IMR-90 (cell line): ENCODE measurements at regions not wholly inside any gene's neighbourhood (a gene's known extent, or its start where the extent isn't known, plus 50 kb on each side); places are given as distances from the start of the nearest gene placed in this dataset.

ENCODE experiments used
- ATAC-seq: fragments of 200-7000 bp; cut with Tn5 transposase; 2 replicates; pipeline ENCODE4 v1.9.1; 2020; ENCODE audit warnings: low read depth, mild to moderate bottlenecking, moderate library complexity
- BruUV-seq: library from RNA; stranded (reverse); fragments of 400-500 nt; replicated peaks from 2 replicates; lab custom pipeline; 2021; lab: Mats Ljungman, UMichigan
- CTCF ChIA-PET: fragments of 300-600 bp; formaldehyde crosslinking; extraction: SDS; loops from one replicate; lab custom pipeline; 2021; ENCODE audit warnings: antibody characterized with exemption; lab: Yijun Ruan, JAX
- POLR2A ChIA-PET: fragments of 300-600 bp; sonication (Branson Sonifier 250); formaldehyde crosslinking; loops from one replicate; lab custom pipeline; 2022; ENCODE audit warnings: antibody characterized with exemption; ENCODE audit not compliant: unreplicated experiment; lab: Charles Lee
- DNase-seq: peaks from one replicate; pipeline ENCODE4 v3.0.0; 2013
- H2AFZ ChIP-seq: replicated peaks from 2 replicates; pipeline ENCODE3; 2013; ENCODE audit warnings: low read length, mild to moderate bottlenecking; ENCODE audit not compliant: poor library complexity
- H2AK5ac ChIP-seq: 2 replicates; pipeline ENCODE4 v1.6.1; 2013; ENCODE audit warnings: low read depth, low read length, inconsistent platforms
- H2AK9ac ChIP-seq: replicated peaks from 2 replicates; pipeline ENCODE3; 2013; ENCODE audit warnings: mild to moderate bottlenecking, low read depth, low read length, moderate library complexity; ENCODE audit not compliant: poor library complexity
- H2BK120ac ChIP-seq: 2 replicates; pipeline ENCODE4 v1.6.1; 2013; ENCODE audit warnings: low read depth, low read length, inconsistent platforms
- H2BK15ac ChIP-seq: 3 replicates; pipeline ENCODE4 v1.6.1; 2013; ENCODE audit warnings: low read depth, low read length, inconsistent platforms
- H2BK20ac ChIP-seq: 2 replicates; pipeline ENCODE4 v1.6.1; 2013; ENCODE audit warnings: low read depth, mild to moderate bottlenecking, inconsistent platforms, low read length, moderate library complexity
- H2BK5ac ChIP-seq: 2 replicates; pipeline ENCODE4 v1.6.1; 2013; ENCODE audit warnings: mild to moderate bottlenecking, low read depth, low read length, inconsistent platforms; ENCODE audit not compliant: poor library complexity, severe bottlenecking
- H3K14ac ChIP-seq: replicated peaks from 2 replicates; pipeline ENCODE4 v1.6.1; 2013; ENCODE audit warnings: low read depth, low read length, inconsistent platforms
- H3K18ac ChIP-seq: 2 replicates; pipeline ENCODE4 v1.6.1; 2013; ENCODE audit warnings: low read depth, low read length, control low read depth
- H3K23ac ChIP-seq: 2 replicates; pipeline ENCODE4 v1.6.1; 2013; ENCODE audit warnings: low read depth, low read length, inconsistent platforms
- H3K27ac ChIP-seq: 2 replicates; pipeline ENCODE4 v1.5.1; 2013; ENCODE audit warnings: mild to moderate bottlenecking, control low read depth, low read length; ENCODE audit not compliant: insufficient read depth
- H3K27me3 ChIP-seq: 2 replicates; pipeline ENCODE4 v1.6.1; 2013; ENCODE audit warnings: low read length; ENCODE audit not compliant: control insufficient read depth, insufficient read depth
- H3K36me3 ChIP-seq: 2 replicates; pipeline ENCODE4 v1.6.1; 2013; ENCODE audit warnings: low read length, mixed read lengths; ENCODE audit not compliant: control insufficient read depth, insufficient read depth
- H3K4ac ChIP-seq: 2 replicates; pipeline ENCODE4 v1.6.1; 2013; ENCODE audit warnings: low read depth, low read length, inconsistent platforms
- H3K4me1 ChIP-seq: 2 replicates; pipeline ENCODE4 v1.6.1; 2013; ENCODE audit warnings: low read length, mixed read lengths; ENCODE audit not compliant: control insufficient read depth, insufficient read depth
- H3K4me2 ChIP-seq: 2 replicates; pipeline ENCODE4 v1.6.1; 2013; ENCODE audit warnings: low read depth, mild to moderate bottlenecking, control low read depth, low read length, moderate library complexity
- H3K4me3 ChIP-seq: 2 replicates; pipeline ENCODE4 v1.5.1; 2013; ENCODE audit warnings: low read depth, mild to moderate bottlenecking, control low read depth, low read length, moderate library complexity; ENCODE audit not compliant: insufficient read depth
- H3K56ac ChIP-seq: 2 replicates; pipeline ENCODE4 v1.6.1; 2013; ENCODE audit warnings: low read length, inconsistent platforms; ENCODE audit not compliant: insufficient read depth; ENCODE audit errors: extremely low read depth
- H3K79me1 ChIP-seq, 2 experiments: 2 replicates each; pipeline ENCODE4 v1.6.1; 2013; ENCODE audit warnings: low read length in 2 of 2, inconsistent platforms in 1 of 2, low read depth in 1 of 2
- H3K9ac ChIP-seq: 2 replicates; pipeline ENCODE4 v1.6.1; 2013; ENCODE audit warnings: low read depth, low read length, control low read depth
- H3K9me1 ChIP-seq: 2 replicates; pipeline ENCODE4 v1.6.1; 2013; ENCODE audit warnings: low read length, inconsistent platforms; ENCODE audit not compliant: insufficient read depth
- H3K9me3 ChIP-seq: 2 replicates; pipeline ENCODE4 v1.6.1; 2013; ENCODE audit warnings: low read length; ENCODE audit not compliant: control insufficient read depth, insufficient read depth
- H4K20me1 ChIP-seq: 2 replicates; pipeline ENCODE4 v1.6.1; 2013; ENCODE audit warnings: low read length, inconsistent platforms; ENCODE audit not compliant: insufficient read depth
- H4K5ac ChIP-seq: 2 replicates; pipeline ENCODE4 v1.6.1; 2013; ENCODE audit warnings: mild to moderate bottlenecking, low read depth, low read length, control low read depth
- H4K8ac ChIP-seq, 2 experiments: 2 replicates each; pipeline ENCODE4 v1.6.1; 2013; ENCODE audit warnings: low read depth in 2 of 2, low read length in 2 of 2, control low read depth in 1 of 2, inconsistent platforms in 1 of 2
- H4K91ac ChIP-seq: 2 replicates; pipeline ENCODE4 v1.6.1; 2013; ENCODE audit warnings: low read depth, low read length, inconsistent platforms; ENCODE audit not compliant: insufficient read depth
- BHLHE40 ChIP-seq: fragments of 150-350 bp; IDR thresholded peaks from 2 replicates; pipeline ENCODE4 v1.6.1; 2016; ENCODE audit warnings: mild to moderate bottlenecking, low read depth, low read length
- CEBPB ChIP-seq: IDR thresholded peaks from 2 replicates; pipeline ENCODE4 v1.6.1; 2012; ENCODE audit warnings: low read depth, low read length, improper control_type of control experiment
- CHD1 ChIP-seq: IDR thresholded peaks from 2 replicates; pipeline ENCODE4 v1.6.1; 2012; ENCODE audit warnings: low read depth, low read length, improper control_type of control experiment
- FOS ChIP-seq: fragments of 150-350 bp; IDR thresholded peaks from 2 replicates; pipeline ENCODE4 v1.6.1; 2016; ENCODE audit warnings: low read depth, low read length
- MAFK ChIP-seq: IDR thresholded peaks from 2 replicates; pipeline ENCODE4 v1.6.1; 2012; ENCODE audit warnings: low read depth, low read length, improper control_type of control experiment
- MAZ ChIP-seq: IDR thresholded peaks from 2 replicates; pipeline ENCODE4 v1.6.1; 2012; ENCODE audit warnings: low read depth, mild to moderate bottlenecking, low read length, improper control_type of control experiment, moderate library complexity, borderline replicate concordance
- MXI1 ChIP-seq: IDR thresholded peaks from 2 replicates; pipeline ENCODE4 v1.6.1; 2012; ENCODE audit warnings: low read depth, mild to moderate bottlenecking, low read length, moderate library complexity, borderline replicate concordance
- NFE2L2 ChIP-seq: fragments of 150-350 bp; IDR thresholded peaks from 2 replicates; pipeline ENCODE4 v1.6.1; 2016; ENCODE audit warnings: low read depth, mild to moderate bottlenecking, low read length
- POLR2A ChIP-seq: IDR thresholded peaks from 2 replicates; pipeline ENCODE4 v1.6.1; 2012; ENCODE audit warnings: mild to moderate bottlenecking, low read depth, low read length
- RAD21 ChIP-seq: IDR thresholded peaks from 2 replicates; pipeline ENCODE4 v1.6.1; 2012; ENCODE audit warnings: low read length, improper control_type of control experiment
- RCOR1 ChIP-seq: IDR thresholded peaks from 2 replicates; pipeline ENCODE4 v1.6.1; 2012; ENCODE audit warnings: mild to moderate bottlenecking, low read length, improper control_type of control experiment; ENCODE audit not compliant: insufficient replicate concordance
- RFX5 ChIP-seq: IDR thresholded peaks from 2 replicates; pipeline ENCODE4 v1.8.0; 2012; ENCODE audit warnings: low read depth, mild to moderate bottlenecking, low read length, moderate library complexity
- SMC3 ChIP-seq: fragments of 150-350 bp; IDR thresholded peaks from 2 replicates; pipeline ENCODE4 v1.6.1; 2016; ENCODE audit warnings: low read depth, mild to moderate bottlenecking, antibody characterized with exemption, low read length, moderate library complexity
- WGBS, 2 experiments: methylation state at CpG; one replicate each; pipeline versions ENCODE4 v1.1.5 to v1.1.7; 2013; ENCODE audit warnings: missing lambda C conversion rate in 2 of 2; ENCODE audit not compliant: insufficient read length in 1 of 2; ENCODE audit errors: extremely low coverage in 2 of 2; 5-methylcytosine and 5-hydroxymethylcytosine counted together
- dilution Hi-C: fragments of 300-500 bp; cut with HindIII; formaldehyde crosslinking; loops from one replicate; pipeline ENCODE4 v1.14.3; 2018; ENCODE audit warnings: low sequenced_read_pairs; ENCODE audit not compliant: unreplicated experiment
- in situ Hi-C: fragments of 300-500 bp; cut with MboI; formaldehyde crosslinking; loops from 3 replicates; pipeline ENCODE4 v1.14.3; 2019; ENCODE audit warnings: low sequenced_read_pairs, inconsistent platforms, mixed read lengths
- intact Hi-C: fragments of 100-400 bp; cut with micrococcal nuclease; formaldehyde crosslinking; loops from 2 replicates; pipeline ENCODE4 v1.10.0; 2022
- TF ChIP-seq, protein P1 (sequence below): conservative IDR thresholded peaks from 2 replicates; pipeline ENCODE4 v1.5.1; 2012; ENCODE audit warnings: mild to moderate bottlenecking, low read depth, low read length, improper control_type of control experiment
- TF ChIP-seq, protein P2 (sequence below): fragments of 150-350 bp; IDR thresholded peaks from 2 replicates; pipeline ENCODE4 v1.6.1; 2016; ENCODE audit warnings: low read depth, mild to moderate bottlenecking, low read length, moderate library complexity, borderline replicate concordance
- TF ChIP-seq, protein P3 (sequence below): fragments of 150-350 bp; IDR thresholded peaks from 2 replicates; pipeline ENCODE4 v1.6.1; 2017; ENCODE audit warnings: mild to moderate bottlenecking, antibody characterized with exemption, low read length, low read depth

DNA sequence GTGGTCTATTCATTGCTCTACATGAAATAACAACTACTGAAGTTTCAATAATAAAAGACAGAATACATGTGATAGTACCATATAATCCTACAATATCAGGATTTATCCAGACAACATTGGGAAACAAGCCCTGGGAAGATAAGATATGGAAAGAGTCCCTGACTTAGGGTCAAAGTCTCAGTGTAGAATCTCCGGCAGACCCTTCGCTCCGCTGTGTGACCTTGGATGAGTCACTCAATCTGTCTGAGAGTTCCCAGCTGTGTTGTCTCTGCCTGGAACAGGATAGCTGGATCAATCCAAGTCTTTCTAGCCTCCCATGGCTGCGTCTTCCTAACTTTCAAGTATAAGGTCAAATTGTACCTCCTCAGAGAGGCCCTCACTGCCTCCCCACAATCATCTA is 335.9 kb downstream of the TMEM114 start:
- Histone ChIP-seq H2AK9ac (no peak overlapping the region), H3K4ac (no peak overlapping the region), H4K5ac (no peak overlapping the region), H2BK120ac (no peak overlapping the region), H3K56ac (no peak overlapping the region), H2BK5ac (no peak overlapping the region), H3K27me3 (no peaks in the 10 kb centered on the region), H3K4me1 (no peaks in the 10 kb centered on the region), H3K14ac (no peak overlapping the region), H3K9me3 (peaks cover 11% of the 10 kb centered on the region), H2BK15ac (no peak overlapping the region), H3K36me3 (no peaks in the 10 kb centered on the region), H2AFZ (no peak overlapping the region), H3K27ac (no peak overlapping the region), H4K20me1 (no peaks in the 10 kb centered on the region), H3K4me3 (no peak overlapping the region), H3K79me1 (no peaks in the 10 kb centered on the region), H3K23ac (no peak overlapping the region), H3K9me1 (no peaks in the 10 kb centered on the region), H4K91ac (no peak overlapping the region), H3K9ac (no peak overlapping the region), H3K4me2 (no peak overlapping the region), H4K8ac (no peak overlapping the region), H3K18ac (no peak overlapping the region), H2BK20ac (no peak overlapping the region), H2AK5ac (no peak overlapping the region)
- ChIA-PET CTCF (no interaction called here), POLR2A (no interaction called here)
- ATAC-seq (no peak), DNase-seq (no peak)
- in situ Hi-C loops, result no loop called here
- intact Hi-C loops, result no loop called here
- dilution Hi-C loops, result no loop called here
- BruUV-seq, result no TSS peak
- TF ChIP-seq, protein P1, sequence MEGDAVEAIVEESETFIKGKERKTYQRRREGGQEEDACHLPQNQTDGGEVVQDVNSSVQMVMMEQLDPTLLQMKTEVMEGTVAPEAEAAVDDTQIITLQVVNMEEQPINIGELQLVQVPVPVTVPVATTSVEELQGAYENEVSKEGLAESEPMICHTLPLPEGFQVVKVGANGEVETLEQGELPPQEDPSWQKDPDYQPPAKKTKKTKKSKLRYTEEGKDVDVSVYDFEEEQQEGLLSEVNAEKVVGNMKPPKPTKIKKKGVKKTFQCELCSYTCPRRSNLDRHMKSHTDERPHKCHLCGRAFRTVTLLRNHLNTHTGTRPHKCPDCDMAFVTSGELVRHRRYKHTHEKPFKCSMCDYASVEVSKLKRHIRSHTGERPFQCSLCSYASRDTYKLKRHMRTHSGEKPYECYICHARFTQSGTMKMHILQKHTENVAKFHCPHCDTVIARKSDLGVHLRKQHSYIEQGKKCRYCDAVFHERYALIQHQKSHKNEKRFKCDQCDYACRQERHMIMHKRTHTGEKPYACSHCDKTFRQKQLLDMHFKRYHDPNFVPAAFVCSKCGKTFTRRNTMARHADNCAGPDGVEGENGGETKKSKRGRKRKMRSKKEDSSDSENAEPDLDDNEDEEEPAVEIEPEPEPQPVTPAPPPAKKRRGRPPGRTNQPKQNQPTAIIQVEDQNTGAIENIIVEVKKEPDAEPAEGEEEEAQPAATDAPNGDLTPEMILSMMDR, result no peak
- no peak for TF ChIP-seq RFX5
- TF ChIP-seq, protein P2, sequence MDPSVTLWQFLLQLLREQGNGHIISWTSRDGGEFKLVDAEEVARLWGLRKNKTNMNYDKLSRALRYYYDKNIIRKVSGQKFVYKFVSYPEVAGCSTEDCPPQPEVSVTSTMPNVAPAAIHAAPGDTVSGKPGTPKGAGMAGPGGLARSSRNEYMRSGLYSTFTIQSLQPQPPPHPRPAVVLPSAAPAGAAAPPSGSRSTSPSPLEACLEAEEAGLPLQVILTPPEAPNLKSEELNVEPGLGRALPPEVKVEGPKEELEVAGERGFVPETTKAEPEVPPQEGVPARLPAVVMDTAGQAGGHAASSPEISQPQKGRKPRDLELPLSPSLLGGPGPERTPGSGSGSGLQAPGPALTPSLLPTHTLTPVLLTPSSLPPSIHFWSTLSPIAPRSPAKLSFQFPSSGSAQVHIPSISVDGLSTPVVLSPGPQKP, result no peak
- no peak for TF ChIP-seq POLR2A
- TF ChIP-seq MAFK, result no peak
- no peak for TF ChIP-seq MAZ
- TF ChIP-seq, protein P3, sequence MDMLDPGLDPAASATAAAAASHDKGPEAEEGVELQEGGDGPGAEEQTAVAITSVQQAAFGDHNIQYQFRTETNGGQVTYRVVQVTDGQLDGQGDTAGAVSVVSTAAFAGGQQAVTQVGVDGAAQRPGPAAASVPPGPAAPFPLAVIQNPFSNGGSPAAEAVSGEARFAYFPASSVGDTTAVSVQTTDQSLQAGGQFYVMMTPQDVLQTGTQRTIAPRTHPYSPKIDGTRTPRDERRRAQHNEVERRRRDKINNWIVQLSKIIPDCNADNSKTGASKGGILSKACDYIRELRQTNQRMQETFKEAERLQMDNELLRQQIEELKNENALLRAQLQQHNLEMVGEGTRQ, result no peak
- no peak for TF ChIP-seq RAD21
- TF ChIP-seq CEBPB, result no peak
- no peak for TF ChIP-seq MXI1
- TF ChIP-seq RCOR1, result no peak
- no peak for TF ChIP-seq BHLHE40
- no peak for TF ChIP-seq CHD1
- TF ChIP-seq SMC3, result no peak
- no peak for TF ChIP-seq FOS
- TF ChIP-seq NFE2L2, result no peak
- 79% methylated on average over 3 of the region's 4 CpGs; no CpG with 5 or more reads in 1 of the 2 experiments for WGBS, 2 experiments
